GM18858 (cell line): ENCODE measurements at regions not wholly inside any gene's neighbourhood (a gene's known extent, or its start where the extent isn't known, plus 50 kb on each side); places are given as distances from the start of the nearest gene placed in this dataset.

Experiments used
- ATAC-seq: cut with Tn5 transposase; IDR thresholded peaks from one replicate; pipeline ENCODE4 v1.9.1; 2021; ENCODE audit not compliant: unreplicated experiment

DNA sequence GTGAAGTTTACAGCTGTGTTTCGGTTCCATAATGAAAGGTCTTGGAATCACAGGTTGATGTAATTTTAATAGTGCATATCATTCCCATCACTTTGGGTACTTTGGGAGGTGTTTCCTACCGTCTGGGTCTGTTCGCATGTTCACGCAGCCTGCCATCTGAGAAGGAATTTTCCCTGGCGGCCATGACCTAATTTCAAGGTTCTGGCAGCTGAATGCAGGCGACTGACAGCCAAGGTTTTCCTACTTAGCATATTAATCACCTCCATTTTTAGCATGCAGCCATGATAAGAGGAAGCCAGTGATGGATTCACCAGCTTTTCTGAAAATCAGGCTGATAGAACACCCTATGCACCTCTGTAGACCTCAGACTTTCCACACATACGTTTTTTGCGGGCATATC is 319.1 kb upstream of the TMEM229A start:
- no peak for ATAC-seq

GRCh38 chr7:124349443-124349842 is 316.6 kb upstream of the TMEM229A start:
- no peak for ATAC-seq

DNA sequence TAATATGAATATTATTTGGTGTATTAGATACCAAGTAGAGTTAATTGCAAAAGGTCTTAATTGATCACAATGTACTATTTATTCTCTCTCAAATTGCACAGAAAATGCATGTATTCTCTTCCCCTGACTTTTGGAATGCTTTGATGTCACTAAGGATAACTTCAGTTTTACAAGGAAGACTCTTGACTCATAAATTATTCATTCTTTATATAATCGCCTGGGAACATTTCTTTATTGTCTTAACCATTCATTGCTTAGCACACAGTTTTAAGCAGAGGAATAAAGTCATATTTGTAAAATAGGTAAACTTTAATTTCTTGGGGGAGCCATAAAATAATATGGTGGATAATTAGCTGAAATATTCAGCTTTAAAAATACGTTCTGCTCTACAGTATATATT is 306.0 kb upstream of the TMEM229A start:
- ATAC-seq: no peak

- ATAC-seq: no peak
Measured at GRCh38 chr7:124330731-124331407, 298.0 kb upstream of the TMEM229A start.

DNA sequence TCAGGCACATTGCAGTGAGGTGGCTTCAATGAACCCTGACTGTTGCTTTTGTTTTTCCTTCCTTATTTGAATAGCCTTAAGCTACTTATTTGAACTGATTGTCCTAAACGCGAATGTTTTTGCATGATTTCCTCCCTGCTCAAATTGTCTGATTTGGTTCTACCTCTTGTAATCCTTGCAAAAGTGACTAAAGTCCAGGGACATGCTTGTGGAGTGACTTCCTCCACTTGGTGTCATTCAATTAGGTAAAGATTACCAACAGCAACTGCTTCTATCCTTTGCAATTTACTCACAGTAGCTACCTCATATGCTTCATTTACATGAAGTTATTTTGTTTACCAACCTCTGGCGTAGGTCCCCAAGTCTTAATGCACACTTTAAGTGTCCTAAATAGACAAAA is 295.9 kb upstream of the TMEM229A start:
- ATAC-seq: no peak

DNA sequence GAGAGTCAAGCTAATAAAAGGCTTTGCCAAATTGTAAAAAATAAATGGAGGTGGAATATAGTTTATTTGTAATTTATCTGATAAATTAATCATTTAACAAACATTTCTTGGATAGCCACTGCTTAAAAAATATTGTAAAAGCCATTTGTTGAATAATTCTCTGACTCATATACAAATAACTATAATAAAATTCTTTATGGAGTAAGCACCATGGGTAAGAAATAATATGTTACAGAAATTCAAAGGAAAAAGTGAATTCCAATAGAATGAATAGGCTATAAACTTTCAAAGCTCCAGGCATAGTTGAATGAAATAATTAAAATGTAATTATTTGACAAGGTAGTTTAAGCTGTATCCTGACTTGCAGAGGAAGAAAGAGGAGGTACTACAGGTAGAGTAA is 291.4 kb upstream of the TMEM229A start:
- ATAC-seq: no peak

- ATAC-seq: peak; percentile 44
Measured at GRCh38 chr7:124323597-124323996, 290.7 kb upstream of the TMEM229A start.

- no peak for ATAC-seq
Measured at GRCh38 chr7:124322561-124322960, 289.7 kb upstream of the TMEM229A start.

DNA sequence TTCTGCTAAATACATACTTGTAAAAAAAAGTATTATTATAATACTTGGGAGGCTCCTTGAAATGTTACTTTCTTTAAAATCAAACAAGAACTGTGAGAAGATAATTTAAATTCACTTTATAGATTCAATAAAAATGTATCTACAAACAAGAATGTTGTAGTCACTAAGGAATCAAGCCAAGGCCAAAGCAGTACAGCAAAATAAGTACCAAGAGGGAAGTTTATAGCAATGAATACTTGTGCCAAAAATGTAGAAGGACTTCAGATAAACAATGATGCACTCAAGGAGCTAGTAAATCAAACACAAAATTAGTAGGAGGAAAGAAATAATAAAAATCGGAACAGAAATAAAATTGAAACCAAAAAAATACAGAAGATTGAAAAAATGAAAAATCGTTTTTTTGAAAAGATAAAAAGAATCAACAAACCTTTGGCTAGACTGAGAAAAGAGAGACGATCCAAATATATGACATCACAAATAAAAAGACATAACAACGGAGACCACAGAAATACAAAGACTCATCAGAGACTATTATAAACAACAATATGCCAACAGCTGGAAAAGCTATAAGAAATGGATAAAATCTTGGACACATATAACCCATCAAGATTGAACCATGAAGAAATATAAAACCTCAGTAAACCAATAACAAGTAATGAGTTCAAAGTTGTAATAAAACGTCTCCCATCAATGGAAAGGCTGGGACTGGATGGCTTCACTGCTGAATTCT is 286.0 kb upstream of the TMEM229A start:
- no peak for ATAC-seq

- ATAC-seq: no peak
Measured at GRCh38 chr7:124310934-124311390, 278.1 kb upstream of the TMEM229A start.

- no peak for ATAC-seq
Measured at GRCh38 chr7:124308384-124308783, 275.5 kb upstream of the TMEM229A start.

DNA sequence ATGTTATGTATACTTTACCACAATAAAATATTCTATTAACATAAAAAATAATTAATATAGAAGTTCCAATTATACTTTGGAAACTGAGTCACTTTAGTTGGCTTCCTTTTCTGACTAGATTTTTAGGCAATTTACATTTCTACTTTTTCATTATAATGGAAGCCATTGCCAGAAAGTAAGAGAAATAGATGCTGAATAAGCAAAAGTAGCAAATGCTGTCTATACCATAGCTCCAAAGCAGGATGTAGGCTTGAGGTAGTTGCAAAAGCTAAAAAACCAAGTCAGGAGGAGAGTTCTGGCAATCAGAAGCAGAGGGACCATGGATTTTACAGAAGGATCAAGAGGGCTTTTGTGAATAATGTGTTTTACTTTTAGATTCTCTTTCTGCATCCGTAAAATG is 262.4 kb upstream of the TMEM229A start:
- no peak for ATAC-seq

GRCh38 chr7:124284937-124285336 is 252.1 kb upstream of the TMEM229A start:
- ATAC-seq: no peak

DNA sequence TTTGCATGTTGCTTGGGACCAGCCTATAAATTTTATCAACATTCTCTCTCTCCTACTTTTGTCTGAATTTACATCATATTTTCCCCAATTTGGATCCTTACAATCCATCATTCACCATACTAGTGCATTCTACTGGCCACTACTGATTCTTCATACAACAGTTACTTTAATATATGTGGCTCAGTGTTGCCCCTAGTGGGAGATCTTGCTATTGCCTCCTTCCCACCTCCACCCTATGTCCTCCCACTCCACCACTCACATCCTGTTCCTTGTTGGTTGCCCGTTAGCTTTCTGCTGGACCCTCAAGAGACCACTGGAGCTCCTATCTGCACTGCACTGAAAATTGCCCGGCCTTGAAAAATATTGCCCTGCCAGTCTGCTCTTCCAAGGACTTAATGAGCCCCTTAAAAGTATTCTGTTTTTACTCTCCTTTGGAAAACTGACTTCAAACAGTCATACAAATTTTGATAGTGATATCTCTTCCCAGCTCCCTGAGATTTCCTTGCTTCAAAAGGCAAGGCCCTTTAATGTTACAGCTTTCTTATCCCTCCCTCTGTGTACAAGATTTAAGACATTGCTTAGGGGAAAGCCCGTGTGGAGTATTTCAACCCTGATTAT is 243.2 kb upstream of the TMEM229A start:
- peak; percentile 99 for ATAC-seq

- no peak for ATAC-seq
Measured at GRCh38 chr7:124275411-124275810, 242.5 kb upstream of the TMEM229A start.

DNA sequence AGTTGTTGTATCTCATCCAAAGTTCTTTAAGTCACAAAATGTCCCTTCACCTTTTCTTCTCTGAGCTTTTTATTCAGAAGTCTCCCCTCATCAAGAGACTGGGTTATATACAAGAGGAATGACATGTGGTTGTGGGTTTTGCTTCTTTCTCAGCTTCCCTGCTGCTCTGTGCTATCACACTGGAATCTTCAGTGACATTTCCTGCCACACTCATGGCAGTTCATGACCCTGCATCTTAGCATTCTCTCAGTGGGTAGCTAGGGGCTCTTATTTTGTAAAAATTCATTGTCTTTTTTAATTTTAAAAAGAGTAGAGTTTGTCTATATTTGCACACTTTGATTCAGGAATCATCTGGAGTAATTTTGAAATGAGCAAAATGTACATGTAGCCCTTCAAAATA is 236.9 kb upstream of the TMEM229A start:
- no peak for ATAC-seq

GRCh38 chr7:124267154-124267553 is 234.3 kb upstream of the TMEM229A start:
- no peak for ATAC-seq

- peak; percentile 90 for ATAC-seq
Measured at GRCh38 chr7:124263232-124263827, 230.5 kb upstream of the TMEM229A start.

DNA sequence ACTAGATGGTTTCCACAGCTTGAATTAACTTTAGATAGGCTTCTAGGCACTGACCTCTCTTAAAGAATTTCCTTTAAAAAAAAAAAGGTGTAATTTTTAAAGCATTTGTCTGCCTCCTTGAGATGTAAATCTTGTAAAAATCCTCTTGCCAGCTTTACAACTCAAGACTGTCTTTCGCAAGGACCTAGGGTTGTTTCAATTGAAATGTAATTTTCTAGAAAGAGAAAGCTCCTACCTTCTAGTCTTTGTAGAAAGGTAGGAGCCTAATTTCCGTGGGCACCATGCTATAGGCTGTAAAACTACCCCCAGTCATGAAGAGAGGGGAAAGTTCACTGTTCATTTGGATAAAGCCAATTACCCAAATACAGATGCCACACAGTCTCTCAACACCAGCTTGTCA is 228.8 kb upstream of the TMEM229A start:
- ATAC-seq: no peak

DNA sequence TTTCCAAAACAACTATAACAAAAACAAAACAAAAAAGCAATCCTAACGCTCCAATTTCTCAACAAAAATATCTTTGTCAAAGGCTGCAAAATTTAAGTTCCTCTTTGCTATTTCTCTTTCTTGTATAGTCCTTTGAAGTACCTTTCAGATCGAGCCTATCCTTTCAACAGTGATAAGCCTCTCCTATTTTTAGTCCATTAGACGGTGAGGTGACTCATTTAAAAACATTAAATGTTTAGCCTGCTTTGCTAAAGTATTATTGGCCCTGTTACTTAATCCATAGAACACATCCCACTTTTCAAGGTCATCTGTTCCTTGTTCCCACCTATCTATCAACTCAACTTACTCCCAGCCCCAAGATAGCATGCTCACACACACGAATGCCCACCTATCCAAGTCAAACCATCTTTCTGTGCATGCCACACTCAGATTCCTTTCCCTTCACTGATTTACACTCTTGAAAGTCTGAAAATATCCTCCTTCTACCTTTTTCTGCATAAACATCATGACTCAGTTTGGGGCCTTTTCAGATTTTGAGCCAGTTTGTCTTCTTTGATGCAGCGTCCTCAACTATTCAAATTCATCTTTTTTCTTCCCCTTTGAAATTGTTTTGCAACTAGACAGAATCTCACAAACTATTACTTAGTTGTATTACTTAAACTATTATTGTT is 224.9 kb upstream of the TMEM229A start:
- peak; percentile 50 for ATAC-seq

DNA sequence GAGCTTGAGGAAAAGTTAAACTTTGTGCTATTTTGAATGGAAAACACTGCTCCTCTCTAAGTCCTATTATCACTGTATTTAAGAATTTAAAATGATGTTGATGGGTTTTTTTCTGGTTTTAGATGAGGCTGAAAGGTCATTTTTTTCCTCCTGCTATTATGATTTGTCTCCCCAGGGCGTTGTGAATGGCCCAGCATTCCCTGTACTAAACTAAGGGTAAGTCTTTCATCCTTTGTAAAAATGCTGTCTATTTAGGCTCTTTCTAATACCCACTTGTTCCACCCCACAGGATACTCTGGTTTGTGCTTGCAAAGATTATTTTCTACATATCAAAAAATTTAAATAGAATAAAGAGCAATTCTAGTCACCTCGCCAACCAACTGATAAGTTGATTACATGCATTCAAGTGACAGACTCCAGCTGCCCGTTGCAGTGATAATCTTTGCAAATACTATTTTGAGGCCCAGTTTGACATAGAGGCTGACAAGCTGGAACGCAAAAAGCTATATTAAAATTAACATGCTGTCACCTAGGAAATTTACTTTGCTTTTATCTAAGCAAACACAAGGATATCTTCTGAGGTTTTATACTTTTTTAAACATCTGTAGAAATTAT is 222.3 kb upstream of the TMEM229A start:
- no peak for ATAC-seq
